WTC11 (cell line): ENCODE measurements at regions not wholly inside any gene's neighbourhood (a gene's known extent, or its start where the extent isn't known, plus 50 kb on each side); places are given as distances from the start of the nearest gene placed in this dataset.

Experiments
- ATAC-seq: fragments of 200-7000 bp; cut with Tn5 transposase; 2 replicates; pipeline ENCODE4 v1.10.0; 2021; ENCODE audit warnings: mild to moderate bottlenecking, moderate library complexity
- CTCF ChIA-PET: fragments of 300-600 bp; sonication (Branson Sonifier 250); formaldehyde crosslinking; loops from one replicate; lab custom pipeline; 2021; ENCODE audit warnings: antibody characterized with exemption; lab: Charles Lee
- POLR2A ChIA-PET: fragments of 350-600 bp; sonication (Branson Sonifier 250); formaldehyde crosslinking; loops from one replicate; lab custom pipeline; 2021; ENCODE audit warnings: antibody characterized with exemption; lab: Charles Lee
- DNase-seq: peaks from one replicate; pipeline ENCODE4 v3.0.0; 2021; ENCODE audit warnings: low spot score
- H3K27ac Mint-ChIP-seq: 2 replicates; pipeline ENCODE4 v1.8.0; 2021; ENCODE audit warnings: mixed read lengths
- H3K27me3 Mint-ChIP-seq: 2 replicates; pipeline ENCODE4 v1.8.0; 2021; ENCODE audit warnings: low read depth, mild to moderate bottlenecking, moderate library complexity, mixed read lengths
- H3K36me3 Mint-ChIP-seq: 2 replicates; pipeline ENCODE4 v1.8.0; 2021; ENCODE audit warnings: mixed read lengths
- H3K4me1 Mint-ChIP-seq: 2 replicates; pipeline ENCODE4 v1.8.0; 2022; ENCODE audit warnings: mixed read lengths
- H3K4me3 Mint-ChIP-seq: 2 replicates; pipeline ENCODE4 v1.8.0; 2021; ENCODE audit warnings: mild to moderate bottlenecking, moderate library complexity, mixed read lengths
- H3K9me3 Mint-ChIP-seq: 2 replicates; pipeline ENCODE4 v1.8.0; 2021; ENCODE audit warnings: mixed read lengths
- CBFB ChIP-seq: sonication (generic); formaldehyde crosslinking; IDR thresholded peaks from 2 replicates; pipeline ENCODE4 v1.8.1; 2022; ENCODE audit warnings: mild to moderate bottlenecking, low read depth, missing genetic modification reagents
- CREB1 ChIP-seq: sonication (generic); formaldehyde crosslinking; IDR thresholded peaks from 2 replicates; pipeline ENCODE4 v1.8.0; 2023; ENCODE audit warnings: mild to moderate bottlenecking, missing genetic modification reagents
- ELF4 ChIP-seq: sonication (generic); formaldehyde crosslinking; IDR thresholded peaks from 2 replicates; pipeline ENCODE4 v1.8.1; 2022; ENCODE audit warnings: low read depth, mild to moderate bottlenecking, moderate library complexity, missing genetic modification reagents
- FOXJ3 ChIP-seq: sonication (generic); formaldehyde crosslinking; IDR thresholded peaks from 2 replicates; pipeline ENCODE4 v1.9.0; 2021; ENCODE audit warnings: missing genetic modification reagents, mild to moderate bottlenecking, borderline replicate concordance
- FOXK1 ChIP-seq: sonication (generic); formaldehyde crosslinking; IDR thresholded peaks from 2 replicates; pipeline ENCODE4 v1.8.0; 2022; ENCODE audit warnings: mild to moderate bottlenecking, moderate library complexity, missing genetic modification reagents
- GRHL2 ChIP-seq: fragments of 250-450 bp; sonication (Bioruptor Pico); IDR thresholded peaks from 2 replicates; pipeline ENCODE4 v1.8.0; 2022; ENCODE audit warnings: mild to moderate bottlenecking, moderate library complexity; ENCODE audit not compliant: insufficient replicate concordance, severe bottlenecking
- GTF2I ChIP-seq: fragments of 250-450 bp; sonication (Bioruptor Pico); conservative IDR thresholded peaks from 2 replicates; pipeline ENCODE4 v1.4.0; 2021; ENCODE audit warnings: mild to moderate bottlenecking
- JAZF1 ChIP-seq: fragments of 250-450 bp; sonication (Bioruptor Pico); IDR thresholded peaks from 2 replicates; pipeline ENCODE4 v1.9.0; 2021; ENCODE audit warnings: moderate library complexity, mild to moderate bottlenecking, inconsistent platforms
- MYBL2 ChIP-seq: sonication (generic); formaldehyde crosslinking; IDR thresholded peaks from 2 replicates; pipeline ENCODE4 v1.8.1; 2023; ENCODE audit warnings: mild to moderate bottlenecking, moderate library complexity, missing genetic modification reagents
- NR1H2 ChIP-seq: sonication (generic); formaldehyde crosslinking; IDR thresholded peaks from 2 replicates; pipeline ENCODE4 v1.9.0; 2021; ENCODE audit warnings: mild to moderate bottlenecking, moderate library complexity, missing genetic modification reagents
- NR2C2 ChIP-seq: sonication (generic); formaldehyde crosslinking; IDR thresholded peaks from 2 replicates; pipeline ENCODE4 v1.8.0; 2022; ENCODE audit warnings: mild to moderate bottlenecking, missing genetic modification reagents
- OVOL2 ChIP-seq: fragments of 250-450 bp; sonication (Bioruptor Pico); IDR thresholded peaks from 2 replicates; pipeline ENCODE4 v1.9.0; 2021; ENCODE audit warnings: mild to moderate bottlenecking, borderline replicate concordance
- PRRX2 ChIP-seq: fragments of 250-450 bp; sonication (Bioruptor Pico); IDR thresholded peaks from 2 replicates; pipeline ENCODE4 v1.8.0; 2021; ENCODE audit warnings: mild to moderate bottlenecking
- ZNF121 ChIP-seq: sonication (generic); formaldehyde crosslinking; IDR thresholded peaks from 2 replicates; pipeline ENCODE4 v1.8.0; 2023; ENCODE audit warnings: missing genetic modification reagents
- ZNF138 ChIP-seq: sonication (generic); formaldehyde crosslinking; conservative IDR thresholded peaks from 2 replicates; pipeline ENCODE4 v1.8.1; 2022; ENCODE audit warnings: mild to moderate bottlenecking, moderate library complexity, missing genetic modification reagents
- ZNF396 ChIP-seq: fragments of 250-450 bp; sonication (Bioruptor Pico); IDR thresholded peaks from 2 replicates; pipeline ENCODE4 v1.8.0; 2021; ENCODE audit warnings: mild to moderate bottlenecking, moderate library complexity, borderline replicate concordance
- TF ChIP-seq, protein P1 (sequence below): sonication (generic); formaldehyde crosslinking; IDR thresholded peaks from 2 replicates; pipeline ENCODE4 v1.8.1; 2022; ENCODE audit warnings: low read depth, missing genetic modification reagents, borderline replicate concordance
- TF ChIP-seq, protein P2 (sequence below): sonication (generic); formaldehyde crosslinking; IDR thresholded peaks from 2 replicates; pipeline ENCODE4 v1.8.1; 2023; ENCODE audit warnings: mild to moderate bottlenecking, missing genetic modification reagents, moderate library complexity
- TF ChIP-seq, protein P3 (sequence below): sonication (generic); formaldehyde crosslinking; IDR thresholded peaks from 2 replicates; pipeline ENCODE4 v1.8.1; 2023; ENCODE audit warnings: mild to moderate bottlenecking, missing genetic modification reagents
- TF ChIP-seq, protein P4 (sequence below): fragments of 250-450 bp; sonication (Bioruptor Pico); IDR thresholded peaks from 2 replicates; pipeline ENCODE4 v2.1.2; 2022; ENCODE audit warnings: mild to moderate bottlenecking, moderate library complexity
- TF ChIP-seq, protein P5 (sequence below): fragments of 250-450 bp; sonication (Bioruptor Pico); IDR thresholded peaks from 2 replicates; pipeline ENCODE4 v1.9.0; 2021; ENCODE audit warnings: mild to moderate bottlenecking
- TF ChIP-seq, protein P6 (sequence below): fragments of 250-450 bp; sonication (Bioruptor Pico); conservative IDR thresholded peaks from 2 replicates; pipeline ENCODE4 v1.9.0; 2021; ENCODE audit warnings: mild to moderate bottlenecking

DNA sequence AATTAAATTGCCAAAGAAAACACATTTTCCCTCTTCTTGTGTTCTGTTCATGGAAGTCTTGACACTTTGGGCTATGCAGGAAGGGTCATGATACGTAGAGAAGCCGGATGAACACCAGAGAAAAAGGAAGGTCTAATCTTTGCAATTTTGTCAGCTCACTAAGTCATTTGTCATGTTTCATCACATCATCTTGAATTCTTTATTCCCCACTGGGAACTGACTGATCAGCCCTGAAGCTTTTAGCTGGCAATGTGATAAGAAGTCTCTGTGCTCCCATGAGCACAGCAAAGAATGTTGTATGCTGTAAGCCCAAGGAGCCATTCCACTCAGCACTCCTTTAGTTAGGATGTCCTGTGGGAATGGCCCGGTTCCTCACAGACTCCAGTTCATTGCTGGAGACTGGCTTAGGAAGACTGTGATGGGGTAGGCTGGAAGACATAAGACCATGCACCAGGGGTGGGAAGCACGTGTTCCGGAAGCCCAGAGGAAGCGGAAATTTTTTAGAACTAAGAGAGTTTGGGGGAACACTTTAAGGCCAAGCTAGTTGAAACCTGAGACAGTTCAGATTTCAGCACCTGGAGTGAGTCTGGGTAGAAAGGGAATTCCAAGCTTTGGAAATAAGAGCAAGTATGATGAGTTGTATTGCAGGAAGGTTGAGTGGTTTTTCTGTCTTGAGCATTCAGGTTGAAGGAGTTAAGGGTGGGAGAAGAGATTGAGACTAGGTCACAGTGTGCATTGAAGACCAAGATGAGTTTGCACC lies 306.7 kb upstream of the MTNR1B start:
- TF ChIP-seq FOXK1 (CRISPR knock-in tag) (no peak), ZNF396 (CRISPR knock-in tag) (no peak), MYBL2 (CRISPR knock-in tag) (no peak), GRHL2 (CRISPR knock-in tag) (no peak), GTF2I (CRISPR knock-in tag) (no peak), NR2C2 (no peak), CBFB (CRISPR knock-in tag) (no peak), CREB1 (CRISPR knock-in tag) (no peak), NR1H2 (CRISPR knock-in tag) (no peak), OVOL2 (CRISPR knock-in tag) (no peak), PRRX2 (CRISPR knock-in tag) (no peak), ZNF121 (no peak), ELF4 (CRISPR knock-in tag) (no peak), FOXJ3 (CRISPR knock-in tag) (no peak), JAZF1 (no peak)
- TF ChIP-seq, protein P1, sequence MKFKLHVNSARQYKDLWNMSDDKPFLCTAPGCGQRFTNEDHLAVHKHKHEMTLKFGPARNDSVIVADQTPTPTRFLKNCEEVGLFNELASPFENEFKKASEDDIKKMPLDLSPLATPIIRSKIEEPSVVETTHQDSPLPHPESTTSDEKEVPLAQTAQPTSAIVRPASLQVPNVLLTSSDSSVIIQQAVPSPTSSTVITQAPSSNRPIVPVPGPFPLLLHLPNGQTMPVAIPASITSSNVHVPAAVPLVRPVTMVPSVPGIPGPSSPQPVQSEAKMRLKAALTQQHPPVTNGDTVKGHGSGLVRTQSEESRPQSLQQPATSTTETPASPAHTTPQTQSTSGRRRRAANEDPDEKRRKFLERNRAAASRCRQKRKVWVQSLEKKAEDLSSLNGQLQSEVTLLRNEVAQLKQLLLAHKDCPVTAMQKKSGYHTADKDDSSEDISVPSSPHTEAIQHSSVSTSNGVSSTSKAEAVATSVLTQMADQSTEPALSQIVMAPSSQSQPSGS (CRISPR knock-in tag) = no peak
- TF ChIP-seq, protein P2, sequence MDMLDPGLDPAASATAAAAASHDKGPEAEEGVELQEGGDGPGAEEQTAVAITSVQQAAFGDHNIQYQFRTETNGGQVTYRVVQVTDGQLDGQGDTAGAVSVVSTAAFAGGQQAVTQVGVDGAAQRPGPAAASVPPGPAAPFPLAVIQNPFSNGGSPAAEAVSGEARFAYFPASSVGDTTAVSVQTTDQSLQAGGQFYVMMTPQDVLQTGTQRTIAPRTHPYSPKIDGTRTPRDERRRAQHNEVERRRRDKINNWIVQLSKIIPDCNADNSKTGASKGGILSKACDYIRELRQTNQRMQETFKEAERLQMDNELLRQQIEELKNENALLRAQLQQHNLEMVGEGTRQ (CRISPR knock-in tag) = no peak
- TF ChIP-seq, protein P3, sequence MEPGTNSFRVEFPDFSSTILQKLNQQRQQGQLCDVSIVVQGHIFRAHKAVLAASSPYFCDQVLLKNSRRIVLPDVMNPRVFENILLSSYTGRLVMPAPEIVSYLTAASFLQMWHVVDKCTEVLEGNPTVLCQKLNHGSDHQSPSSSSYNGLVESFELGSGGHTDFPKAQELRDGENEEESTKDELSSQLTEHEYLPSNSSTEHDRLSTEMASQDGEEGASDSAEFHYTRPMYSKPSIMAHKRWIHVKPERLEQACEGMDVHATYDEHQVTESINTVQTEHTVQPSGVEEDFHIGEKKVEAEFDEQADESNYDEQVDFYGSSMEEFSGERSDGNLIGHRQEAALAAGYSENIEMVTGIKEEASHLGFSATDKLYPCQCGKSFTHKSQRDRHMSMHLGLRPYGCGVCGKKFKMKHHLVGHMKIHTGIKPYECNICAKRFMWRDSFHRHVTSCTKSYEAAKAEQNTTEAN (CRISPR knock-in tag) = no peak
- TF ChIP-seq, protein P4, sequence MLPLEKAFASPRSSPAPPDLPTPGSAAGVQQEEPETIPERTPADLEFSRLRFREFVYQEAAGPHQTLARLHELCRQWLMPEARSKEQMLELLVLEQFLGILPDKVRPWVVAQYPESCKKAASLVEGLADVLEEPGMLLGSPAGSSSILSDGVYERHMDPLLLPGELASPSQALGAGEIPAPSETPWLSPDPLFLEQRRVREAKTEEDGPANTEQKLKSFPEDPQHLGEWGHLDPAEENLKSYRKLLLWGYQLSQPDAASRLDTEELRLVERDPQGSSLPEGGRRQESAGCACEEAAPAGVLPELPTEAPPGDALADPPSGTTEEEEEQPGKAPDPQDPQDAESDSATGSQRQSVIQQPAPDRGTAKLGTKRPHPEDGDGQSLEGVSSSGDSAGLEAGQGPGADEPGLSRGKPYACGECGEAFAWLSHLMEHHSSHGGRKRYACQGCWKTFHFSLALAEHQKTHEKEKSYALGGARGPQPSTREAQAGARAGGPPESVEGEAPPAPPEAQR (CRISPR knock-in tag) = no peak
- TF ChIP-seq, protein P5, sequence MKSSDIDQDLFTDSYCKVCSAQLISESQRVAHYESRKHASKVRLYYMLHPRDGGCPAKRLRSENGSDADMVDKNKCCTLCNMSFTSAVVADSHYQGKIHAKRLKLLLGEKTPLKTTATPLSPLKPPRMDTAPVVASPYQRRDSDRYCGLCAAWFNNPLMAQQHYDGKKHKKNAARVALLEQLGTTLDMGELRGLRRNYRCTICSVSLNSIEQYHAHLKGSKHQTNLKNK = no peak
- ChIA-PET POLR2A (no interaction called here), CTCF (no interaction called here)
- H3K9me3 Mint-ChIP-seq = no peaks in the 10 kb centered on the region
- ATAC-seq = no peak; the same call in 1 of the 2 replicates
- DNase-seq = no peak
- H3K36me3 Mint-ChIP-seq = no peaks in the 10 kb centered on the region
- H3K27ac Mint-ChIP-seq = no peak overlapping the region
- H3K4me1 Mint-ChIP-seq = peaks cover 16% of the 10 kb centered on the region
- H3K4me3 Mint-ChIP-seq = no peak overlapping the region
- H3K27me3 Mint-ChIP-seq = no peaks in the 10 kb centered on the region

DNA sequence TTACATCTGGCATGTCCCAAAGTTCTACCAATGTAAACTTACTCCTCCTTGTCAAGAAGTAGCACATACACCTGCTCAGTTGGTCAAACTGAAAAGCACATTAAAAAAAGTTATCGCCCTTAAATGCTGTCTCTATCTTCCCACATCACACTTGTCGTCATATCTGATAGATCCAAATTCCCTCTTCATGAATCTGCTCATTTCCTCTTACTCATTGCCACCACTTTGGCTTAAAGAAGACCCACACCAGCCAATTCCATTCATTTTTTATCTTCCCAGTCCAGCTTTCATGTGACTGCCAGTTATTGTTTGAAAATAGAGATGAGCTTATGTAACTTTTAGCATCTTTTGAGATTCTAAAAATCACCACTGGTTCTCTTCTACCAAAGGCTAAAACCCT lies 305.9 kb upstream of the MTNR1B start:
- CTCF ChIA-PET = no interaction called here
- no peak for DNase-seq
- H3K27me3 Mint-ChIP-seq = no peaks in the 10 kb centered on the region
- TF ChIP-seq MYBL2 (CRISPR knock-in tag) = no peak
- no peak for TF ChIP-seq ZNF138
- TF ChIP-seq, protein P6, sequence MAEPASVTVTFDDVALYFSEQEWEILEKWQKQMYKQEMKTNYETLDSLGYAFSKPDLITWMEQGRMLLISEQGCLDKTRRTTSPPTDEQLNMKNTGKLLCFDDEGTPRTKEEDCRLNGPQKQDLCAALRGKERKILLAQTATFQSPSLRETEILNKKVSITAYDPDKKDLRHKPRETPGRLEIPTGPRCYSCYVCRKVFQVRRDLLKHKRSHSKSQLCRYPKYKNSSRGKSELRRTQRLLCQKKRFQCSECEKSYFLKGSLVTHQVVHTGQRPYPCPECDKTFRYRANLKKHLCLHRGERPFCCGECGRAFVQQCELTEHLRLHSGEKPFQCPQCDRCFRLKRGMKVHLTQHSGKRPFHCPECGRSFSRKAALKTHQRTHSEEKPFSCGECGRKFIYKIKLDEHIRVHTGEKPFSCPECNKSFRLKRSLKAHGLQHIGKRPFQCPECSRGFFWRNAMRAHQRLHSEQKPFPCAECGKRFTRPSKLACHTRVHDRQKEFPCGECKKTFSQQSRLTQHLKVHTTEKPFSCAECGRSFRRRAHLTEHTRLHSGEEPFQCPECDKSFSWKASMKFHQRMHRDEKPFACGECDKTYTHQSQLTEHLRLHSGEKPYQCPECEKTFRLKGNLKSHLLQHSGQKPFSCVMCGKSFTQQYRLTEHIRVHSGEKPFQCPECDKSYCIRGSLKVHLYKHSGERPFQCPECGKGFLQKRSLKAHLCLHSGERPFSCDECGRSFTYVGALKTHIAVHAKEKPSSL = no peak
- TF ChIP-seq, all 79 proteins: peak for 0
- no peak for ATAC-seq
- no peak overlapping the region for H3K27ac Mint-ChIP-seq
- POLR2A ChIA-PET = no interaction called here
- no peaks in the 10 kb centered on the region for H3K36me3 Mint-ChIP-seq
- no peak overlapping the region for H3K4me3 Mint-ChIP-seq
- peaks cover 18% of the 10 kb centered on the region for H3K4me1 Mint-ChIP-seq
- no peaks in the 10 kb centered on the region for H3K9me3 Mint-ChIP-seq
